ENCODE measurements at regions not wholly inside any gene's neighbourhood (a gene's known extent, or its start where the extent isn't known, plus 50 kb on each side); places are given as distances from the start of the nearest gene placed in this dataset.
A peak's percentile ranks its signal among the peaks of the same experiment; 100 is the strongest.

DNA sequence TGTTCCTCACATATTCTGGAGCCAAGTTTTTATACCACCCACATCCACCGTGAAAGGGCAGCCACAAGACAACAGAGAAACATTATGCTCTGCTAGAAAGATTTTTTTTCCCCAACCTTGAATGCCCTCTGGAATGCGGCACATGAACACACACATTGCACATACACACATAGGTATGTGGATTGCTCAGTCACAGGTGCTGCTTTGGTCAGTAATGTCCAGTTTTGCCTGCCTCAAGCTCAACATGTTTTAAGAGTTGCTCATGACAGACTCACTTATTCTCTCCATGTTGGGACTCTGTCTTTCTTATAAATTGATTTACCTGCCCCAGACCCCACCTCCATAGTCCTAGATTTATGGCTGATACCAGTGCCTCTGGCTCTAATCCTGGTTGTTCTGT lies 138.0 kb upstream of the ASTN2 start:
- TF ChIP-seq Cebpa-rat (IDR thresholded peaks at IDR 0.05), result no peak

GRCh38 chr9:117551171-117551570 lies 136.3 kb upstream of the ASTN2 start:
- H3K27ac ChIP-seq, result no peak overlapping the region
- no peaks in the 10 kb centered on the region for H4K20me1 ChIP-seq
- no peaks in the 10 kb centered on the region for H3K36me3 ChIP-seq
- H3K9me3 ChIP-seq (replicated peaks in 1 of 11), result no peaks in the 10 kb centered on the region
- H3K4me2 ChIP-seq, result peak overlapping the region in 8 of 11 experiments; percentile 7 to 68 (median 52); a peak in 13 of 22 replicates
- H3K4me3 ChIP-seq, result no peak overlapping the region
- no peak for TF ChIP-seq Cebpa-rat (IDR thresholded peaks at IDR 0.05)
- H3K4me1 ChIP-seq, result peaks cover 0 to 11% (median 8%) of the 10 kb centered on the region in 10 experiments; a peak in 12 of 20 replicates
- no peaks in the 10 kb centered on the region for H3K27me3 ChIP-seq
- H3K9ac ChIP-seq, result no peak overlapping the region

More for the DNA sequence above, 138.0 kb upstream of the ASTN2 start:
- Histone ChIP-seq H3K36me3 (no peaks in the 10 kb centered on the region), H3K4me3 (no peak overlapping the region), H3K27ac (no peak overlapping the region), H3K4me1 (peaks cover 0 to 11% (median 8%) of the 10 kb centered on the region in 10 experiments; a peak in 12 of 20 replicates), H3K9ac (no peak overlapping the region), H4K20me1 (no peaks in the 10 kb centered on the region), H3K9me3 (replicated peaks in 1 of 11) (no peaks in the 10 kb centered on the region), H3K27me3 (no peaks in the 10 kb centered on the region), H3K4me2 (0 out of 22 replicates have a peak overlapping the region, but pooled peaks of 1 of the 11 experiments have one; percentile 37)

- H3K4me2 ChIP-seq, result no peak overlapping the region
These were observed 134.6 kb upstream of the ASTN2 start for GRCh38 chr9:117549444-117549843.

GRCh38 chr9:117548556-117548955 lies 133.7 kb upstream of the ASTN2 start:
- no peak overlapping the region for H3K9ac ChIP-seq
- no peaks in the 10 kb centered on the region for H3K36me3 ChIP-seq
- H4K20me1 ChIP-seq, result no peaks in the 10 kb centered on the region
- no peak for TF ChIP-seq Cebpa-rat (IDR thresholded peaks at IDR 0.05)
- no peak overlapping the region for H3K27ac ChIP-seq
- no peak overlapping the region for H3K4me2 ChIP-seq
- H3K4me1 ChIP-seq, result peaks cover 0 to 11% (median 8%) of the 10 kb centered on the region in 10 experiments; a peak in 12 of 20 replicates
- H3K27me3 ChIP-seq, result no peaks in the 10 kb centered on the region
- no peak overlapping the region for H3K4me3 ChIP-seq
- no peaks in the 10 kb centered on the region for H3K9me3 ChIP-seq (replicated peaks in 1 of 11)

More at GRCh38 chr9:117549444-117549843, 134.6 kb upstream of the ASTN2 start:
- Histone ChIP-seq H3K27me3 (no peaks in the 10 kb centered on the region), H4K20me1 (no peaks in the 10 kb centered on the region), H3K36me3 (no peaks in the 10 kb centered on the region), H3K27ac (no peak overlapping the region), H3K9ac (no peak overlapping the region), H3K4me1 (peaks cover 0 to 11% (median 8%) of the 10 kb centered on the region in 10 experiments; a peak in 12 of 20 replicates), H3K9me3 (replicated peaks in 1 of 11) (no peaks in the 10 kb centered on the region), H3K4me3 (no peak overlapping the region)
- TF ChIP-seq Cebpa-rat (IDR thresholded peaks at IDR 0.05), result no peak

- no peak overlapping the region for H3K4me2 ChIP-seq
- H4K20me1 ChIP-seq, result no peaks in the 10 kb centered on the region
- peaks cover 0 to 11% (median 8%) of the 10 kb centered on the region in 10 experiments; a peak in 12 of 20 replicates for H3K4me1 ChIP-seq
- H3K27me3 ChIP-seq, result no peaks in the 10 kb centered on the region
- no peak overlapping the region for H3K27ac ChIP-seq
- H3K4me3 ChIP-seq, result no peak overlapping the region
- no peak overlapping the region for H3K9ac ChIP-seq
- TF ChIP-seq Cebpa-rat (IDR thresholded peaks at IDR 0.05), result no peak
- H3K9me3 ChIP-seq (replicated peaks in 1 of 11), result no peaks in the 10 kb centered on the region
- no peaks in the 10 kb centered on the region for H3K36me3 ChIP-seq
These were observed 133.0 kb upstream of the ASTN2 start for GRCh38 chr9:117547904-117548303.

- no peaks in the 10 kb centered on the region for H3K9me3 ChIP-seq (replicated peaks in 1 of 11)
These were observed 132.2 kb upstream of the ASTN2 start for GRCh38 chr9:117546894-117547678.

DNA sequence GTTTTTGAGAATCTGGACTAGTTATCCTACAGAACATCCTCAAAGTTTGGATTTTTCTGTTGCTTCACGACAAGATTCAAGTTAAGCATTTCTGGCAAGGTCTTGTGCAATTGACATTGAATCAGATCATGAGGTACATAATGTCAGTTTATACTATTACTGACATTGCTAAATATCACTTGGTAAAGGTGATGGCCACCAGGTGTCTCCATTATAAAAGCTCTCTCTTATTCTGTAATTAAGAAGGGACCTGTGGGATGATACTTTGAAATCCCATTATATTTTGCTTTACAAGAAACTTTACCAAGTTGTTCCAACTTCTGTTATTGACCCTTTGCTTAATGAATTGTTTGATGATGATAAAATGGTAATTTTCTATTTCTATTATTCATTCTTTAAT lies 131.0 kb upstream of the ASTN2 start:
- Histone ChIP-seq H3K27me3 (no peaks in the 10 kb centered on the region), H3K9me3 (replicated peaks in 1 of 11) (no peaks in the 10 kb centered on the region)
- TF ChIP-seq Cebpa-rat (IDR thresholded peaks at IDR 0.05), result no peak

More at GRCh38 chr9:117546894-117547678, 132.2 kb upstream of the ASTN2 start:
- TF ChIP-seq Cebpa-rat (IDR thresholded peaks at IDR 0.05), result no peak
- Histone ChIP-seq H3K36me3 (no peaks in the 10 kb centered on the region), H3K4me3 (no peak overlapping the region), H3K27me3 (no peaks in the 10 kb centered on the region), H3K4me2 (no peak overlapping the region), H3K9ac (no peak overlapping the region), H4K20me1 (no peaks in the 10 kb centered on the region), H3K4me1 (peaks cover 0 to 11% (median 8%) of the 10 kb centered on the region in 10 experiments; a peak in 12 of 20 replicates), H3K27ac (no peak overlapping the region)

GRCh38 chr9:117543089-117543488 lies 128.2 kb upstream of the ASTN2 start:
- H3K9me3 ChIP-seq (replicated peaks in 1 of 11), result no peaks in the 10 kb centered on the region
- no peak for TF ChIP-seq Cebpa-rat (IDR thresholded peaks at IDR 0.05)
- no peak overlapping the region for H3K4me3 ChIP-seq
- H3K36me3 ChIP-seq, result no peaks in the 10 kb centered on the region
- no peaks in the 10 kb centered on the region for H4K20me1 ChIP-seq
- no peak overlapping the region for H3K4me2 ChIP-seq
- no peak overlapping the region for H3K27ac ChIP-seq
- H3K4me1 ChIP-seq, result no peaks in the 10 kb centered on the region
- no peak overlapping the region for H3K9ac ChIP-seq
- no peaks in the 10 kb centered on the region for H3K27me3 ChIP-seq

More for the DNA sequence above, 131.0 kb upstream of the ASTN2 start:
- H3K4me1 ChIP-seq, result peaks cover 0 to 2% (median 0%) of the 10 kb centered on the region in 10 experiments; a peak in 4 of 20 replicates
- H3K36me3 ChIP-seq, result no peaks in the 10 kb centered on the region
- H3K4me2 ChIP-seq, result no peak overlapping the region
- H3K4me3 ChIP-seq, result no peak overlapping the region
- no peak overlapping the region for H3K9ac ChIP-seq
- H3K27ac ChIP-seq, result no peak overlapping the region
- no peaks in the 10 kb centered on the region for H4K20me1 ChIP-seq

DNA sequence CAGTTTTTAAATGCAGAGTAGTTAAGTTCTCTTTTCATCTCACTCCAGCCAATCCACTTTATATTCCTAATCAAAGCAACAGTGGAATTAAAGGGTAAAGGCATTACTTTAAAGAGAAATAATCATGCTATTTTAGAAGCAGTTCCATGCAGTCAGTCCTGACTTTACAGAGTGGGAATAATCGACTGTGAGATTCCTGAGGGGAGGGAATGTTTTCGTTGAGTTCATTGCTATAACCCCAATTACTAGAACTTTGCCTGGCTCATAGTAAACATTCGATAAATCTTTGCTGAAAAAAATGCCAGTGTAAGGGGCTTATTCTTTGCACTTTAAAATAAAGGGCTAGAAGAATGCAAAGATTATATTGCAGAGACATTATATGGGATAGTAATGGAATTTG lies 127.2 kb upstream of the ASTN2 start:
- Histone ChIP-seq H3K4me3 (no peak overlapping the region), H3K27me3 (no peaks in the 10 kb centered on the region), H4K20me1 (no peaks in the 10 kb centered on the region), H3K9ac (no peak overlapping the region), H3K4me1 (no peaks in the 10 kb centered on the region), H3K4me2 (no peak overlapping the region), H3K9me3 (replicated peaks in 1 of 11) (no peaks in the 10 kb centered on the region), H3K27ac (no peak overlapping the region), H3K36me3 (no peaks in the 10 kb centered on the region)
- TF ChIP-seq Cebpa-rat (IDR thresholded peaks at IDR 0.05), result no peak

GRCh38 chr9:117541181-117541580 lies 126.3 kb upstream of the ASTN2 start:
- no peak for TF ChIP-seq Cebpa-rat (IDR thresholded peaks at IDR 0.05)
- Histone ChIP-seq H3K4me2 (no peak overlapping the region), H4K20me1 (no peaks in the 10 kb centered on the region), H3K4me1 (no peaks in the 10 kb centered on the region), H3K9ac (no peak overlapping the region), H3K9me3 (replicated peaks in 1 of 11) (no peaks in the 10 kb centered on the region), H3K27me3 (no peaks in the 10 kb centered on the region), H3K4me3 (no peak overlapping the region), H3K27ac (no peak overlapping the region), H3K36me3 (no peaks in the 10 kb centered on the region)

Measured in BLaER1 treated with 17β-estradiol and CSF1 and Interleukin-3, amounts not matched to agents 10 nM and 100 nM (cell line).